Skeletal muscle satellite cell (primary cell): ENCODE measurements at regions not wholly inside any gene's neighbourhood (a gene's known extent, or its start where the extent isn't known, plus 50 kb on each side); places are given as distances from the start of the nearest gene placed in this dataset.
"Not testable (repeated sequence)": the region's sequence is repeated elsewhere in the genome, so short reads cannot be mapped to it uniquely, and the experiment has no call there.

Experiments used
- H3K27me3 ChIP-seq: 2 replicates; pipeline ENCODE4 v1.7.0; 2013; ENCODE audit warnings: low read length; ENCODE audit not compliant: control insufficient read depth, insufficient read depth
- H3K36me3 ChIP-seq: 2 replicates; pipeline ENCODE4 v1.7.0; 2013; ENCODE audit warnings: mild to moderate bottlenecking, control low read depth, low read length; ENCODE audit not compliant: insufficient read depth
- H3K4me1 ChIP-seq: 2 replicates; pipeline ENCODE4 v1.7.0; 2013; ENCODE audit warnings: low read length; ENCODE audit not compliant: control insufficient read depth, insufficient read depth
- H3K4me2 ChIP-seq: 2 replicates; pipeline ENCODE4 v1.7.0; 2013; ENCODE audit warnings: mild to moderate bottlenecking, low read length
- H3K4me3 ChIP-seq: 2 replicates; pipeline ENCODE4 v1.7.0; 2013; ENCODE audit warnings: low read length
- H3K9ac ChIP-seq: 2 replicates; pipeline ENCODE4 v1.7.0; 2013; ENCODE audit warnings: mild to moderate bottlenecking, low read depth, low read length, moderate library complexity
- H3K9me3 ChIP-seq: replicated peaks from 2 replicates; pipeline ENCODE4 v1.7.0; 2013; ENCODE audit warnings: mild to moderate bottlenecking, control low read depth, low read length

DNA sequence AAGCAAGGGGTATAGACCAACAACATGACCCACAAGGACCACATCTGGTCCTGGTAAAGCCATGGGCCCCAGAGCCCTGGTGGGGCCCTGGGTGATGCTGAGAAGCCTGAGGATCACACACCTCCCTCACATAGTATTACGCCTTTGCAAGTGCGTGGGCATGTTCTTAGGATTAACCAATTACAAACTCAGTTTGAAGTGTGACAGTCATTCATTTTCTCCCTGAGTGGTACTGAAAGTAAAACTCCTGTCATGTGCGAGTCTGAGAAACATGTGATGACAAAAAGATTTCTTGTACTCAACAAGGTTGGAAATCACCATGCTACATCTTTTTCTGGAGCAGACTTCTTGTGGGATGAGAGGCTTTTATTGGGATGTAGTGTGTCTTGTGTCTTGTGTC, 315.3 kb upstream of the DUSP10 start:
- Histone ChIP-seq H3K36me3 (no peaks in the 10 kb centered on the region), H3K9ac (no peak overlapping the region), H3K4me2 (no peak overlapping the region), H3K4me3 (no peak overlapping the region), H3K27me3 (no peaks in the 10 kb centered on the region), H3K9me3 (no peaks in the 10 kb centered on the region), H3K4me1 (no peaks in the 10 kb centered on the region)

- Histone ChIP-seq H3K27me3 (no peaks in the 10 kb centered on the region), H3K4me2 (no peak overlapping the region), H3K4me3 (no peak overlapping the region), H3K9me3 (no peaks in the 10 kb centered on the region), H3K9ac (no peak overlapping the region), H3K36me3 (no peaks in the 10 kb centered on the region), H3K4me1 (no peaks in the 10 kb centered on the region)
Observed at GRCh38 chr1:222054416-222054815, 312.5 kb upstream of the DUSP10 start.

DNA sequence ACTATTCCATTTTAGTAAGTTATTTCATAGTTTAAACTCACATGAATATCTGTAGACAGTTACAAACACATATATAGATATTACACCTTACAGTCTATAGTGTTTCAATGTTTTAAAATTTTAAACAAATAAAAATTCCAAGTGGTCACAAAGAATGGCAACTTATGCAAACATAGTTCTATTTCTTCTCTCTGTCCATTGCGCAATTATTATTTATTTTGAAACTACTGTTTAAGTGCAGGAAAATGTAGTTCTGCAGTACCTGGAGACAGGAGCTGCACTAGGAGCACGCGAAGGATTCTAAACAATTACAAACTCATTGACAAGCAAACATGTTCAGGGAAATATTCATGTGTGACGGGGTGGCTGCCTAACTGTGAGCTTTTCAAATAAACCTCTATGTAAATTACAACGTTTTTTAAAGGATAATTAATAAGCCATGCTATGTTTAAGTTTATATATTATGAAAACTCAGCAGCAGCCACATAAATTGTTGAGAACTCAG, 312.0 kb upstream of the DUSP10 start:
- peaks cover 4% of the 10 kb centered on the region for H3K4me1 ChIP-seq
- H3K27me3 ChIP-seq, result no peaks in the 10 kb centered on the region
- no peak overlapping the region for H3K4me3 ChIP-seq
- H3K9me3 ChIP-seq, result no peaks in the 10 kb centered on the region
- no peak overlapping the region for H3K4me2 ChIP-seq
- no peak overlapping the region for H3K9ac ChIP-seq
- no peaks in the 10 kb centered on the region for H3K36me3 ChIP-seq

DNA sequence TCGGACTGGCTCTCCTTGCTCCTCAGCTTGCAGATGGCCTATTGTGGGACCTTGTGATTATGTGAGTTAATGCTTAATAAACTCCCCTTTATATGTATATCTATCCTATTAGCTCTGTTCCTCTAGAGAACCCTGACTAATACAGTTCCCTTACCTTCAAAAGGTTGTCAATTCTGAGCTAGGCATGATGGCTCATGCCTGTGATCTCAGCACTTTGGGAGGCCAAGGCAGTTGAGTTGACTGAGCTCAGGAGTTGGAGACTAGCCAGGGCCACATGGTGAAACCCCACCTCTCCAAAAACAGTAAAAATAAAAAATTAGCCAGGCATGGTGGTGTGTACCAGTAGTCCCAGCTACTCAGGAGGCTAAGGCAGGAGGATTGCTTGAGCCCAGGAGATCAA, 309.4 kb upstream of the DUSP10 start:
- H3K9me3 ChIP-seq, H3K36me3 ChIP-seq, H3K9ac ChIP-seq, H3K4me3 ChIP-seq, H3K4me2 ChIP-seq, H3K27me3 ChIP-seq: not testable (repeated sequence)
- peaks cover 15% of the 10 kb centered on the region for H3K4me1 ChIP-seq

- not testable (repeated sequence) for H3K4me3 ChIP-seq, H3K9me3 ChIP-seq, H3K9ac ChIP-seq, H3K27me3 ChIP-seq, H3K36me3 ChIP-seq, H3K4me2 ChIP-seq
- H3K4me1 ChIP-seq, result peaks cover 22% of the 10 kb centered on the region
Observed at GRCh38 chr1:222049661-222050060, 307.8 kb upstream of the DUSP10 start.

GRCh38 chr1:222049176-222049575, 307.3 kb upstream of the DUSP10 start:
- Histone ChIP-seq H3K27me3 (no peaks in the 10 kb centered on the region), H3K9me3 (no peaks in the 10 kb centered on the region), H3K36me3 (no peaks in the 10 kb centered on the region), H3K4me1 (peaks cover 26% of the 10 kb centered on the region), H3K4me3 (no peak overlapping the region), H3K9ac (no peak overlapping the region), H3K4me2 (no peak overlapping the region)

GRCh38 chr1:222048094-222048595, 306.3 kb upstream of the DUSP10 start:
- Histone ChIP-seq H3K27me3 (no peaks in the 10 kb centered on the region), H3K4me2 (peak overlapping the region; percentile 24), H3K9me3 (no peaks in the 10 kb centered on the region), H3K9ac (peak overlapping the region; percentile 40), H3K4me3 (no peak overlapping the region), H3K4me1 (peaks cover 35% of the 10 kb centered on the region), H3K36me3 (no peaks in the 10 kb centered on the region)

DNA sequence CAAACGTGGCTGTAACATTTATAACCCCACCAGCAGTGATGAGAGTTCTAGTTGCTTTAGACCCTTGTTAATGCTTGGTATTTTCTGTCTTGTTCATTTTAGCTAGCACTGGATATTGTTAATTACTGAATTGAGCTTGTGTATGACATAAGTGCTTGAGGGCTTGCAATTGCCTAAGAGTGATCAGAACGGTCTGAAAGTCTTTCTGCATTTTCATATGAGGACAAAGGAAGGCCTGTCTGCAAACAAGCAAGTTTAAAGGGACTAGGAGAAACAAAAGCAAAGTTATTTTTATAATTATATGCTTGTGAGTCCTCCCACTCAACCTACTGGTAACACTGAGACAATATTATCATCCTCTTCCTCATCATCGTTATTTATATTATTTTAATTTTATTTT, 305.5 kb upstream of the DUSP10 start:
- Histone ChIP-seq H3K9ac (no peak overlapping the region), H3K4me1 (peaks cover 43% of the 10 kb centered on the region), H3K9me3 (no peaks in the 10 kb centered on the region), H3K4me2 (no peak overlapping the region), H3K27me3 (no peaks in the 10 kb centered on the region), H3K36me3 (no peaks in the 10 kb centered on the region), H3K4me3 (no peak overlapping the region)

- H3K36me3 ChIP-seq, result no peaks in the 10 kb centered on the region
- H3K4me3 ChIP-seq, result no peak overlapping the region
- H3K4me1 ChIP-seq, result peaks cover 47% of the 10 kb centered on the region
- H3K9ac ChIP-seq, result no peak overlapping the region
- H3K4me2 ChIP-seq, result no peak overlapping the region
- no peaks in the 10 kb centered on the region for H3K9me3 ChIP-seq
- H3K27me3 ChIP-seq, result no peaks in the 10 kb centered on the region
Observed at GRCh38 chr1:222046684-222047263, 304.9 kb upstream of the DUSP10 start.

- H3K4me3 ChIP-seq, result no peak overlapping the region
Observed at GRCh38 chr1:222045786-222046185, 303.9 kb upstream of the DUSP10 start.

DNA sequence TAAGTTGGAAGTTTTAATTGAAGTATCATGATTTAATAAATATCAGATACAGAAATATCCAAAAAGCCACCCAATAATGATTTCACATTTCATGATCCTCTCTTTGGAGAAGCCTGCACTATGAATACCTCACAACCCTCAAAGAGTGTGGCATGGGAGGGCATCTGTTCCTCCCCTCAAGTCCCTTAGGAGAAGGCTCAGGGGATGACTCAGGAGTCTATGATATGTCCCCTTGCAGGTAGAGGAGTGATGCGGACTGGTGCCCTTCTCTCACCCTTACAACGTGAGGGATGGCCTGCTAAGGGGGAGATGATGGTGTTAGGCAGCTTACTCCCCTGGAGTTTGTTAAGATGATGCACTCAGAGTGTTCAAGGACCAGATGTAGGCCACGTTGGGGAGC, 303.3 kb upstream of the DUSP10 start:
- H3K9me3 ChIP-seq, result no peaks in the 10 kb centered on the region
- no peaks in the 10 kb centered on the region for H3K36me3 ChIP-seq
- no peak overlapping the region for H3K9ac ChIP-seq

More at GRCh38 chr1:222045786-222046185, 303.9 kb upstream of the DUSP10 start:
- H3K4me1 ChIP-seq, result peaks cover 49% of the 10 kb centered on the region
- H3K9me3 ChIP-seq, result no peaks in the 10 kb centered on the region
- H3K36me3 ChIP-seq, result no peaks in the 10 kb centered on the region
- H3K4me2 ChIP-seq, result no peak overlapping the region
- no peak overlapping the region for H3K9ac ChIP-seq
- no peaks in the 10 kb centered on the region for H3K27me3 ChIP-seq

More for the DNA sequence above, 303.3 kb upstream of the DUSP10 start:
- Histone ChIP-seq H3K27me3 (no peaks in the 10 kb centered on the region), H3K4me3 (no peak overlapping the region), H3K4me1 (peaks cover 53% of the 10 kb centered on the region), H3K4me2 (no peak overlapping the region)
